Gastrocnemius medialis (tissue), 4 donors: ENCODE measurements at regions not wholly inside any gene's neighbourhood (a gene's known extent, or its start where the extent isn't known, plus 50 kb on each side); places are given as distances from the start of the nearest gene placed in this dataset.

Source experiments
- ATAC-seq, 2 donors: fragments of 150-250 bp; one replicate each; pipeline ENCODE4 v1.9.1; 2016
- DNase-seq, 2 donors: peaks; one replicate each; pipeline ENCODE4 v3.0.0-alpha.2; 2019
- H3K27ac ChIP-seq, 4 donors: fragments of 200-600 bp; sonication (generic); 1 replicate in 1 of 4; 2 replicates in 3 of 4; pipeline ENCODE4 v1.5.1; 2016 to 2018; ENCODE audit warnings: mild to moderate bottlenecking in 2 of 4, moderate library complexity in 1 of 4
- H3K27me3 ChIP-seq, 3 donors: fragments of 200-600 bp; sonication (generic) in 2 of 3; 1 replicate in 1 of 3; 2 replicates in 2 of 3; pipeline versions ENCODE4 v1.5.1 to v1.6.0; 2016 to 2019; ENCODE audit warnings: mild to moderate bottlenecking in 1 of 3, moderate library complexity in 1 of 3
- H3K36me3 ChIP-seq, 2 donors: fragments of 200-600 bp; sonication (generic) in 1 of 2; one replicate each; pipeline ENCODE4 v1.5.1; 2017 to 2018
- H3K4me1 ChIP-seq, 2 donors: fragments of 200-600 bp; sonication (generic) in 1 of 2; one replicate each; pipeline ENCODE4 v1.5.1; 2016 to 2017; ENCODE audit warnings: mild to moderate bottlenecking in 2 of 2
- H3K4me3 ChIP-seq, 4 donors: fragments of 200-600 bp; sonication (generic) in 3 of 4; 1 replicate in 1 of 4; 2 replicates in 3 of 4; pipeline ENCODE4 v1.5.1; 2016 to 2019; ENCODE audit warnings: mild to moderate bottlenecking in 2 of 4
- H3K9me3 ChIP-seq, 3 donors: fragments of 200-600 bp; sonication (generic) in 2 of 3; 1 replicate in 1 of 3; 2 replicates in 2 of 3; pipeline ENCODE4 v1.5.1; 2016 to 2019
- CTCF ChIP-seq, 5 experiments: fragments of 450-650 bp in 3 of 5; fragments of 200-600 bp in 2 of 5; sonication (generic) in 2 of 5; IDR thresholded peaks in 4 of 5; conservative IDR thresholded peaks in 1 of 5; 1 replicate in 4 of 5; 2 replicates in 1 of 5; pipeline ENCODE4 v1.5.1; 2016 to 2019; ENCODE audit warnings: antibody characterized with exemption in 5 of 5, mild to moderate bottlenecking in 3 of 5, moderate library complexity in 3 of 5
- POLR2A ChIP-seq, 2 donors: fragments of 450-650 bp; IDR thresholded peaks; one replicate each; pipeline ENCODE4 v1.6.1; 2017; ENCODE audit warnings: antibody characterized with exemption in 2 of 2, mild to moderate bottlenecking in 2 of 2, moderate library complexity in 2 of 2
- in situ Hi-C, 4 donors: fragments of 200-750 bp; cut with MboI; loops; one replicate each; pipeline versions ENCODE4 v1.15.0 to v1.8.0; 2017; ENCODE audit warnings: low sequenced_read_pairs in 4 of 4
- intact Hi-C: fragments of 100-400 bp; cut with DNase I; formaldehyde crosslinking; loops from one replicate; pipeline ENCODE4 v1.15.1; 2023; ENCODE audit warnings: low total_unique reads

GRCh38 chr3:98966862-98967546 is 65.5 kb upstream of the DCBLD2 start:
- ATAC-seq (no peak), DNase-seq (no peak)
- TF ChIP-seq CTCF (IDR thresholded peaks at IDR 0.05 in 4 of 5, conservative IDR thresholded peaks at IDR 0.05 in 1 of 5): no peak
- no peak for TF ChIP-seq POLR2A (IDR thresholded peaks at IDR 0.05)
- Histone ChIP-seq H3K4me3 (no peak overlapping the region), H3K27ac (no peak overlapping the region), H3K36me3 (no peaks in the 10 kb centered on the region), H3K9me3 (no peaks in the 10 kb centered on the region), H3K27me3 (no peaks in the 10 kb centered on the region), H3K4me1 (no peaks in the 10 kb centered on the region)
- intact Hi-C loops (no loop called here), in situ Hi-C loops (no loop called here)

GRCh38 chr3:98966434-98966833 is 64.9 kb upstream of the DCBLD2 start:
- intact Hi-C loops: no loop called here
- Histone ChIP-seq H3K4me3 (no peak overlapping the region), H3K36me3 (no peaks in the 10 kb centered on the region), H3K27me3 (no peaks in the 10 kb centered on the region), H3K4me1 (no peaks in the 10 kb centered on the region), H3K9me3 (no peaks in the 10 kb centered on the region), H3K27ac (no peak overlapping the region)
- ATAC-seq (no peak), DNase-seq (no peak)
- no peak for TF ChIP-seq CTCF (IDR thresholded peaks at IDR 0.05 in 4 of 5, conservative IDR thresholded peaks at IDR 0.05 in 1 of 5)
- no peak for TF ChIP-seq POLR2A (IDR thresholded peaks at IDR 0.05)
- in situ Hi-C loops: no loop called here

GRCh38 chr3:98964784-98965183 is 63.3 kb upstream of the DCBLD2 start:
- TF ChIP-seq POLR2A (IDR thresholded peaks at IDR 0.05): no peak
- TF ChIP-seq CTCF (IDR thresholded peaks at IDR 0.05 in 4 of 5, conservative IDR thresholded peaks at IDR 0.05 in 1 of 5): no peak
- no peaks in the 10 kb centered on the region for H3K27me3 ChIP-seq
- no peaks in the 10 kb centered on the region for H3K4me1 ChIP-seq
- no peak overlapping the region for H3K27ac ChIP-seq
- H3K9me3 ChIP-seq: no peaks in the 10 kb centered on the region
- DNase-seq (no peak), ATAC-seq (no peak)
- no peaks in the 10 kb centered on the region for H3K36me3 ChIP-seq
- H3K4me3 ChIP-seq: no peak overlapping the region
- in situ Hi-C loops (no loop called here), intact Hi-C loops (no loop called here)

GRCh38 chr3:98963546-98963945 is 62.1 kb upstream of the DCBLD2 start:
- intact Hi-C loops (no loop called here), in situ Hi-C loops (no loop called here)
- ATAC-seq (no peak), DNase-seq (no peak)
- H3K4me3 ChIP-seq: no peak overlapping the region
- H3K4me1 ChIP-seq: no peaks in the 10 kb centered on the region
- H3K27me3 ChIP-seq: no peaks in the 10 kb centered on the region
- H3K36me3 ChIP-seq: no peaks in the 10 kb centered on the region
- H3K9me3 ChIP-seq: no peaks in the 10 kb centered on the region
- no peak for TF ChIP-seq CTCF (IDR thresholded peaks at IDR 0.05 in 4 of 5, conservative IDR thresholded peaks at IDR 0.05 in 1 of 5)
- TF ChIP-seq POLR2A (IDR thresholded peaks at IDR 0.05): no peak
- H3K27ac ChIP-seq: no peak overlapping the region

GRCh38 chr3:98962951-98963350 is 61.5 kb upstream of the DCBLD2 start:
- ATAC-seq: no peak
- H3K36me3 ChIP-seq: no peaks in the 10 kb centered on the region
- in situ Hi-C loops: no loop called here
- DNase-seq: no peak
- TF ChIP-seq CTCF (IDR thresholded peaks at IDR 0.05 in 4 of 5, conservative IDR thresholded peaks at IDR 0.05 in 1 of 5) (no peak), POLR2A (IDR thresholded peaks at IDR 0.05) (no peak)
- no peaks in the 10 kb centered on the region for H3K4me1 ChIP-seq
- H3K9me3 ChIP-seq: no peaks in the 10 kb centered on the region
- H3K4me3 ChIP-seq: no peak overlapping the region
- no peaks in the 10 kb centered on the region for H3K27me3 ChIP-seq
- H3K27ac ChIP-seq: no peak overlapping the region
- intact Hi-C loops: no loop called here
